Epithelial cell of esophagus (primary cell): ENCODE measurements at regions not wholly inside any gene's neighbourhood (a gene's known extent, or its start where the extent isn't known, plus 50 kb on each side); places are given as distances from the start of the nearest gene placed in this dataset.

Experiments used
- DNase-seq: peaks from one replicate; pipeline ENCODE4 v3.0.0; 2010; ENCODE audit warnings: low read depth
- H3K4me3 ChIP-seq: 2 replicates; pipeline ENCODE4 v1.5.1; 2011; ENCODE audit warnings: mild to moderate bottlenecking, low read length, control low read depth
- CTCF ChIP-seq: IDR thresholded peaks from 2 replicates; pipeline ENCODE4 v1.5.1; 2011; ENCODE audit warnings: low read depth, mild to moderate bottlenecking, low read length, control low read depth, inconsistent platforms; ENCODE audit not compliant: insufficient read depth; ENCODE audit errors: missing control alignments

GRCh38 chr11:13166036-13166435 lies 111.6 kb upstream of the BMAL1 start:
- H3K4me3 ChIP-seq, result no peak overlapping the region
- DNase-seq, result no peak
- no peak for TF ChIP-seq CTCF

- H3K4me3 ChIP-seq, result no peak overlapping the region
- TF ChIP-seq CTCF, result peak; percentile 23
- peak; percentile 97 for DNase-seq
Observed at GRCh38 chr11:13168271-13168670, 109.3 kb upstream of the BMAL1 start.

- DNase-seq, result peak; percentile 82
- H3K4me3 ChIP-seq, result no peak overlapping the region
- TF ChIP-seq CTCF, result no peak
Observed at GRCh38 chr11:13169709-13170108, 107.9 kb upstream of the BMAL1 start.

GRCh38 chr11:13174090-13174489 lies 103.5 kb upstream of the BMAL1 start:
- DNase-seq, result no peak
- no peak for TF ChIP-seq CTCF
- no peak overlapping the region for H3K4me3 ChIP-seq

- peak; percentile 58 for TF ChIP-seq CTCF
- peak; percentile 50 for DNase-seq
- peak overlapping the region; percentile 12 for H3K4me3 ChIP-seq
Observed at GRCh38 chr11:13183094-13183825, 94.3 kb upstream of the BMAL1 start.

- no peak for DNase-seq
- H3K4me3 ChIP-seq, result no peak overlapping the region
- TF ChIP-seq CTCF, result no peak
Observed at GRCh38 chr11:13183826-13184196, 93.8 kb upstream of the BMAL1 start.

- DNase-seq, result no peak
- H3K4me3 ChIP-seq, result no peak overlapping the region
- no peak for TF ChIP-seq CTCF
Observed at GRCh38 chr11:13184295-13184794, 93.2 kb upstream of the BMAL1 start.
